Caco-2 (cell line): ENCODE measurements at regions not wholly inside any gene's neighbourhood (a gene's known extent, or its start where the extent isn't known, plus 50 kb on each side); places are given as distances from the start of the nearest gene placed in this dataset.

ENCODE experiments used
- BruUV-seq: library from RNA; stranded (reverse); fragments of 400-500 nt; replicated peaks from 2 replicates; lab custom pipeline; 2021; lab: Mats Ljungman, UMichigan
- CTCF ChIA-PET: fragments of 300-600 bp; sonication (Branson Sonifier 250); formaldehyde crosslinking; loops from one replicate; lab custom pipeline; 2022; ENCODE audit warnings: antibody characterized with exemption; lab: Charles Lee
- POLR2A ChIA-PET: fragments of 300-600 bp; sonication (Branson Sonifier 250); formaldehyde crosslinking; loops from one replicate; lab custom pipeline; 2022; ENCODE audit warnings: antibody characterized with exemption; lab: Charles Lee
- DNase-seq, 2 experiments: peaks; one replicate each; pipeline versions ENCODE4 v3.0.0 to v3.0.0-alpha.2; 2020 to 2022
- H3K27me3 ChIP-seq: replicated peaks from 2 replicates; pipeline ENCODE4 v1.6.0; 2011; ENCODE audit warnings: low read length; ENCODE audit not compliant: control insufficient read depth, insufficient read depth
- H3K36me3 ChIP-seq: 2 replicates; pipeline ENCODE4 v1.5.1; 2011; ENCODE audit warnings: low read length; ENCODE audit not compliant: control insufficient read depth, insufficient read depth
- H3K4me1 ChIP-seq: fragments of 250-450 bp; sonication (Bioruptor Pico); 2 replicates; pipeline ENCODE4 v1.5.1; 2020; ENCODE audit warnings: mild to moderate bottlenecking
- H3K4me3 ChIP-seq: 2 replicates; pipeline ENCODE4 v1.5.1; 2011; ENCODE audit warnings: low read depth, mild to moderate bottlenecking, control low read depth, low read length
- H3K9me3 ChIP-seq: fragments of 250-450 bp; sonication (Bioruptor Pico); 2 replicates; pipeline ENCODE4 v1.5.1; 2020; ENCODE audit warnings: mild to moderate bottlenecking, moderate library complexity
- H3K27ac Mint-ChIP-seq: one replicate; pipeline ENCODE4 v1.8.0; 2022; ENCODE audit warnings: mixed read lengths; ENCODE audit not compliant: unreplicated experiment
- H3K27me3 Mint-ChIP-seq: one replicate; pipeline ENCODE4 v1.8.0; 2022; ENCODE audit warnings: mixed read lengths; ENCODE audit not compliant: insufficient read depth, unreplicated experiment
- H3K36me3 Mint-ChIP-seq: one replicate; pipeline ENCODE4 v1.8.0; 2022; ENCODE audit warnings: mild to moderate bottlenecking, mixed read lengths; ENCODE audit not compliant: insufficient read depth, unreplicated experiment
- H3K4me1 Mint-ChIP-seq: one replicate; pipeline ENCODE4 v1.8.0; 2022; ENCODE audit warnings: low read depth, mixed read lengths; ENCODE audit not compliant: unreplicated experiment
- H3K4me3 Mint-ChIP-seq: one replicate; pipeline ENCODE4 v1.8.0; 2022; ENCODE audit warnings: mild to moderate bottlenecking, moderate library complexity, mixed read lengths; ENCODE audit not compliant: unreplicated experiment
- H3K9me3 Mint-ChIP-seq: one replicate; pipeline ENCODE4 v1.8.0; 2022; ENCODE audit warnings: mixed read lengths; ENCODE audit not compliant: unreplicated experiment
- intact Hi-C: fragments of 100-400 bp; cut with micrococcal nuclease; formaldehyde crosslinking; loops from one replicate; pipeline ENCODE4 v1.10.0; 2022; ENCODE audit not compliant: unreplicated experiment
- TF ChIP-seq, protein P1 (sequence below), 2 experiments: fragments of 200-600 bp in 1 of 2; IDR thresholded peaks; 1 replicate in 1 of 2; 2 replicates in 1 of 2; pipeline versions ENCODE4 v1.5.1 to v1.8.0; 2011 to 2022; ENCODE audit warnings: antibody characterized with exemption in 1 of 2, control low read depth in 1 of 2, inconsistent platforms in 1 of 2, low read depth in 1 of 2, low read length in 1 of 2, mild to moderate bottlenecking in 1 of 2, moderate library complexity in 1 of 2; ENCODE audit not compliant: insufficient read depth in 1 of 2, severe bottlenecking in 1 of 2, unreplicated experiment in 1 of 2

- Histone ChIP-seq H3K27me3 (no peaks in the 10 kb centered on the region), H3K9me3 (no peaks in the 10 kb centered on the region), H3K36me3 (no peaks in the 10 kb centered on the region), H3K4me1 (no peaks in the 10 kb centered on the region), H3K4me3 (no peak overlapping the region)
- H3K9me3 Mint-ChIP-seq, result no peaks in the 10 kb centered on the region
- H3K27me3 Mint-ChIP-seq, result peaks cover 4% of the 10 kb centered on the region
- intact Hi-C loops, result no loop called here
- BruUV-seq, result no TSS peak
- TF ChIP-seq, protein P1, sequence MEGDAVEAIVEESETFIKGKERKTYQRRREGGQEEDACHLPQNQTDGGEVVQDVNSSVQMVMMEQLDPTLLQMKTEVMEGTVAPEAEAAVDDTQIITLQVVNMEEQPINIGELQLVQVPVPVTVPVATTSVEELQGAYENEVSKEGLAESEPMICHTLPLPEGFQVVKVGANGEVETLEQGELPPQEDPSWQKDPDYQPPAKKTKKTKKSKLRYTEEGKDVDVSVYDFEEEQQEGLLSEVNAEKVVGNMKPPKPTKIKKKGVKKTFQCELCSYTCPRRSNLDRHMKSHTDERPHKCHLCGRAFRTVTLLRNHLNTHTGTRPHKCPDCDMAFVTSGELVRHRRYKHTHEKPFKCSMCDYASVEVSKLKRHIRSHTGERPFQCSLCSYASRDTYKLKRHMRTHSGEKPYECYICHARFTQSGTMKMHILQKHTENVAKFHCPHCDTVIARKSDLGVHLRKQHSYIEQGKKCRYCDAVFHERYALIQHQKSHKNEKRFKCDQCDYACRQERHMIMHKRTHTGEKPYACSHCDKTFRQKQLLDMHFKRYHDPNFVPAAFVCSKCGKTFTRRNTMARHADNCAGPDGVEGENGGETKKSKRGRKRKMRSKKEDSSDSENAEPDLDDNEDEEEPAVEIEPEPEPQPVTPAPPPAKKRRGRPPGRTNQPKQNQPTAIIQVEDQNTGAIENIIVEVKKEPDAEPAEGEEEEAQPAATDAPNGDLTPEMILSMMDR (IDR thresholded peaks at IDR 0.05; ENCODE audit: insufficient read depth in 1 of 2, low read depth in 1 of 2, low read length in 1 of 2, severe bottlenecking in 1 of 2, unreplicated experiment in 1 of 2), result no peak
- POLR2A ChIA-PET, result no interaction called here
- H3K4me3 Mint-ChIP-seq, result no peak overlapping the region
- H3K36me3 Mint-ChIP-seq, result no peaks in the 10 kb centered on the region
- H3K4me1 Mint-ChIP-seq, result no peaks in the 10 kb centered on the region
- no peak for DNase-seq
- CTCF ChIA-PET, result no interaction called here
- no peak overlapping the region for H3K27ac Mint-ChIP-seq
Measured at GRCh38 chr16:17605784-17606183, 135.0 kb upstream of the XYLT1 start.

DNA sequence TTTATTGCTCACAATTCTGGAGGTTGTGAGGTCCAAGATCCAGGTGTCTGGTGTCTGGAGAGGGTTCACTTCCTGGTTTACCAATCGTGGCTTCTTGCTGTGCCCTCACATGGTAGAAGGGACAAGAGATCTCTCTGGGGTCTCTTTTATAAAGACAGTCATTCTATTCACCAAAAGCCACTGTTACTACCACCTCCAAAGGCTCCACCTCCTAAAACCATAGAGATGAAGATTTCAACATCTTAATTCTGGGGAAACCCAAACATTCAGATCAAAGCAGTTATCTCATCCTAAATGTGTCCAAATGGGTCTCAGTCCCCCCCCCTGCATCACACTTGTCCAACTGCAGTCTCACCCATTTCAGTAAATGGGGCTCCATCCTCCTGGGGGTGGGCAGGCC lies 132.9 kb upstream of the XYLT1 start:
- ChIA-PET CTCF (no interaction called here), POLR2A (no interaction called here)
- no peak overlapping the region for H3K27ac Mint-ChIP-seq
- Histone ChIP-seq H3K4me3 (no peak overlapping the region), H3K4me1 (no peaks in the 10 kb centered on the region), H3K9me3 (no peaks in the 10 kb centered on the region), H3K27me3 (no peaks in the 10 kb centered on the region), H3K36me3 (no peaks in the 10 kb centered on the region)
- intact Hi-C loops, result no loop called here
- no peaks in the 10 kb centered on the region for H3K9me3 Mint-ChIP-seq
- TF ChIP-seq, protein P1 (IDR thresholded peaks at IDR 0.05; ENCODE audit: insufficient read depth in 1 of 2, low read depth in 1 of 2, low read length in 1 of 2, severe bottlenecking in 1 of 2, unreplicated experiment in 1 of 2), result no peak
- H3K27me3 Mint-ChIP-seq, result peaks cover 4% of the 10 kb centered on the region
- no peaks in the 10 kb centered on the region for H3K4me1 Mint-ChIP-seq
- H3K4me3 Mint-ChIP-seq, result no peak overlapping the region
- no peak for DNase-seq
- no TSS peak for BruUV-seq
- no peaks in the 10 kb centered on the region for H3K36me3 Mint-ChIP-seq

DNA sequence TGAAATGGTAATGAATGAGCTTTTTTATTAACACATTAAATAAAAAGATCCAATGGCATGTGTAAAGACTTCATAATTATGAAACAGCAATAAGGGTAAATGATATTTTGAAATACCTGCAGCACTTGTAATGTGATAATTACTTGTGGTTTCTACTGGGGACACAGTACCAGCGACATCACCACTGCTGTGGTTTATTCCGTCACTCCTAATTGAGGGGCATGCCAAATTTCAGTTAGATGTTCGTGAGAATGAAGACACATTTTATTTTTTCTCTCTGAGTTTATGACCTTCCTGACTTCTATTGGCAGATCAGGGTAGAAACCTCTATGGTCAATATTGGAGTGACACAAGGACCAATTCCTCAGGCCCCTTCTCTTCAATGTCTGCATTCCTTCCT lies 131.9 kb upstream of the XYLT1 start:
- no peaks in the 10 kb centered on the region for H3K4me1 ChIP-seq
- intact Hi-C loops, result no loop called here
- H3K36me3 ChIP-seq, result no peaks in the 10 kb centered on the region
- Mint-ChIP-seq H3K4me1 (no peaks in the 10 kb centered on the region), H3K27ac (no peak overlapping the region), H3K9me3 (no peaks in the 10 kb centered on the region), H3K4me3 (no peak overlapping the region), H3K36me3 (no peaks in the 10 kb centered on the region), H3K27me3 (peaks cover under 1% of the 10 kb centered on the region)
- ChIA-PET POLR2A (no interaction called here), CTCF (no interaction called here)
- H3K9me3 ChIP-seq, result no peaks in the 10 kb centered on the region
- TF ChIP-seq, protein P1 (IDR thresholded peaks at IDR 0.05; ENCODE audit: insufficient read depth in 1 of 2, low read depth in 1 of 2, low read length in 1 of 2, severe bottlenecking in 1 of 2, unreplicated experiment in 1 of 2), result no peak
- H3K4me3 ChIP-seq, result no peak overlapping the region
- BruUV-seq, result no TSS peak
- no peak for DNase-seq
- H3K27me3 ChIP-seq, result no peaks in the 10 kb centered on the region
